Peyer's patch (tissue), 4 donors: ENCODE measurements at regions not wholly inside any gene's neighbourhood (a gene's known extent, or its start where the extent isn't known, plus 50 kb on each side); places are given as distances from the start of the nearest gene placed in this dataset.

Experiments used
- DNase-seq, 3 donors: peaks; one replicate each; pipeline ENCODE4 v3.0.0-alpha.2; 2017 to 2019
- H3K27ac ChIP-seq, 4 donors: fragments of 200-600 bp; sonication (generic); one replicate each; pipeline ENCODE4 v1.5.1; 2016 to 2019
- H3K27me3 ChIP-seq, 2 donors: fragments of 200-600 bp; sonication (generic); one replicate each; pipeline ENCODE4 v1.5.1; 2019
- H3K36me3 ChIP-seq, 3 donors: fragments of 200-600 bp; sonication (generic); one replicate each; pipeline ENCODE4 v1.5.1; 2016 to 2019
- H3K4me1 ChIP-seq, 4 donors: fragments of 200-600 bp; sonication (generic); one replicate each; pipeline ENCODE4 v1.5.1; 2016 to 2019
- H3K4me3 ChIP-seq, 4 donors: fragments of 200-600 bp; sonication (generic); 1 replicate in 3 of 4; 2 replicates in 1 of 4; pipeline ENCODE4 v1.5.1; 2016 to 2019; ENCODE audit warnings: mild to moderate bottlenecking in 1 of 4
- H3K9me3 ChIP-seq, 4 donors: fragments of 200-600 bp; sonication (generic); one replicate each; pipeline ENCODE4 v1.5.1; 2016 to 2019; ENCODE audit warnings: mild to moderate bottlenecking in 1 of 4
- CTCF ChIP-seq, 6 experiments: fragments of 450-650 bp in 4 of 6; fragments of 200-600 bp in 2 of 6; sonication (generic) in 1 of 6; IDR thresholded peaks; one replicate each; pipeline ENCODE4 v1.5.1; 2017 to 2019; ENCODE audit warnings: antibody characterized with exemption in 6 of 6, mild to moderate bottlenecking in 3 of 6, moderate library complexity in 1 of 6
- POLR2A ChIP-seq, 2 donors: fragments of 450-650 bp; IDR thresholded peaks; one replicate each; pipeline ENCODE4 v1.5.1; 2017; ENCODE audit warnings: antibody characterized with exemption in 2 of 2, mild to moderate bottlenecking in 2 of 2, moderate library complexity in 2 of 2

- no peak for TF ChIP-seq CTCF (IDR thresholded peaks at IDR 0.05)
- no peak for TF ChIP-seq POLR2A (IDR thresholded peaks at IDR 0.05)
- no peaks in the 10 kb centered on the region for H3K36me3 ChIP-seq
- H3K4me1 ChIP-seq = no peaks in the 10 kb centered on the region
- H3K4me3 ChIP-seq = no peak overlapping the region
- DNase-seq = no peak
- H3K27ac ChIP-seq = no peak overlapping the region
- H3K9me3 ChIP-seq = no peaks in the 10 kb centered on the region
- H3K27me3 ChIP-seq = no peaks in the 10 kb centered on the region
These were observed 93.8 kb downstream of the RIN2 start for GRCh38 chr20:19851861-19852260.

- no peaks in the 10 kb centered on the region for H3K27me3 ChIP-seq
- DNase-seq = no peak
- no peak overlapping the region for H3K27ac ChIP-seq
- no peaks in the 10 kb centered on the region for H3K9me3 ChIP-seq
- no peaks in the 10 kb centered on the region for H3K36me3 ChIP-seq
- H3K4me3 ChIP-seq = no peak overlapping the region
- no peaks in the 10 kb centered on the region for H3K4me1 ChIP-seq
- no peak for TF ChIP-seq CTCF (IDR thresholded peaks at IDR 0.05)
- TF ChIP-seq POLR2A (IDR thresholded peaks at IDR 0.05) = no peak
These were observed 97.4 kb downstream of the RIN2 start for GRCh38 chr20:19855416-19855815.

GRCh38 chr20:19858466-19859371 lies 100.7 kb downstream of the RIN2 start:
- Histone ChIP-seq H3K4me3 (no peak overlapping the region), H3K4me1 (no peaks in the 10 kb centered on the region), H3K9me3 (no peaks in the 10 kb centered on the region), H3K36me3 (no peaks in the 10 kb centered on the region), H3K27me3 (no peaks in the 10 kb centered on the region), H3K27ac (peak overlapping the region in 1 of 4 donors; percentile 9)
- no peak for DNase-seq
- TF ChIP-seq CTCF (IDR thresholded peaks at IDR 0.05) = no peak
- no peak for TF ChIP-seq POLR2A (IDR thresholded peaks at IDR 0.05)

GRCh38 chr20:19859444-19859843 lies 101.4 kb downstream of the RIN2 start:
- H3K27ac ChIP-seq = no peak overlapping the region
- H3K9me3 ChIP-seq = no peaks in the 10 kb centered on the region
- TF ChIP-seq POLR2A (IDR thresholded peaks at IDR 0.05) = no peak
- TF ChIP-seq CTCF (IDR thresholded peaks at IDR 0.05) = no peak
- no peak for DNase-seq
- H3K4me3 ChIP-seq = no peak overlapping the region
- H3K36me3 ChIP-seq = no peaks in the 10 kb centered on the region
- H3K27me3 ChIP-seq = no peaks in the 10 kb centered on the region
- H3K4me1 ChIP-seq = no peaks in the 10 kb centered on the region

- H3K36me3 ChIP-seq = no peaks in the 10 kb centered on the region
- peak overlapping the region in 3 of 4 donors; percentile 44 to 83 (median 70) for H3K27ac ChIP-seq
- H3K9me3 ChIP-seq = no peaks in the 10 kb centered on the region
- TF ChIP-seq POLR2A (IDR thresholded peaks at IDR 0.05) = no peak
- H3K4me3 ChIP-seq = no peak overlapping the region
- H3K27me3 ChIP-seq = no peaks in the 10 kb centered on the region
- H3K4me1 ChIP-seq = no peaks in the 10 kb centered on the region
- no peak for DNase-seq
These were observed 102.7 kb downstream of the RIN2 start for GRCh38 chr20:19860737-19861136.

GRCh38 chr20:19861147-19861759 lies 103.2 kb downstream of the RIN2 start:
- Histone ChIP-seq H3K4me3 (no peak overlapping the region), H3K27me3 (no peaks in the 10 kb centered on the region), H3K27ac (peak overlapping the region in 3 of 4 donors; percentile 39 to 83 (median 70)), H3K9me3 (no peaks in the 10 kb centered on the region), H3K4me1 (no peaks in the 10 kb centered on the region), H3K36me3 (no peaks in the 10 kb centered on the region)
- DNase-seq = no peak
- TF ChIP-seq CTCF (IDR thresholded peaks at IDR 0.05) (no peak), POLR2A (IDR thresholded peaks at IDR 0.05) (no peak)
